HepG2 (cell line): ENCODE measurements at regions not wholly inside any gene's neighbourhood (a gene's known extent, or its start where the extent isn't known, plus 50 kb on each side); places are given as distances from the start of the nearest gene placed in this dataset.

Experiments
- ATAC-seq: fragments of 200-7000 bp; cut with Tn5 transposase; 3 replicates; pipeline ENCODE4 v1.9.1; 2020; ENCODE audit warnings: mild to moderate bottlenecking, moderate library complexity
- BruUV-seq: library from RNA; stranded (reverse); fragments of 400-500 nt; replicated peaks from 2 replicates; lab custom pipeline; 2021; lab: Mats Ljungman, UMichigan
- CTCF ChIA-PET: fragments of 300-600 bp; formaldehyde crosslinking; extraction: SDS; loops from one replicate; lab custom pipeline; 2021; ENCODE audit warnings: low total read pairs, inconsistent platforms, low intra/inter-chr PET ratio; lab: Yijun Ruan, JAX
- POLR2A ChIA-PET: fragments of 350-600 bp; sonication (Branson Sonifier 250); formaldehyde crosslinking; loops from one replicate; lab custom pipeline; 2020; ENCODE audit warnings: antibody characterized with exemption, inconsistent platforms; lab: Yijun Ruan, JAX
- DNase-seq: peaks from one replicate; pipeline ENCODE4 v3.0.0-alpha.2; 2015; ENCODE audit warnings: low spot score
- FAIRE-seq: peaks from 3 replicates; lab custom pipeline; 2011; peaks lifted over from hg19 to GRCh38; lab: Jason Lieb, UNC
- H2AFZ ChIP-seq: one replicate; pipeline ENCODE4 v1.6.1; 2011; ENCODE audit warnings: low read length, inconsistent platforms
- H3K27ac ChIP-seq: fragments of 300-600 bp; 3 replicates; pipeline ENCODE4 v1.8.0; 2011; ENCODE audit warnings: mixed run types, mild to moderate bottlenecking, mixed read lengths, low read length, inconsistent platforms; ENCODE audit not compliant: insufficient read depth; ENCODE audit errors: extremely low read length
- H3K27me3 ChIP-seq, 2 experiments: fragments of 200-600 bp in 1 of 2; 2 replicates in 1 of 2; 3 replicates in 1 of 2; pipeline versions ENCODE4 v1.6.0 to v1.8.0; 2011; ENCODE audit warnings: low read length in 2 of 2, mild to moderate bottlenecking in 2 of 2, moderate library complexity in 2 of 2, inconsistent platforms in 1 of 2; ENCODE audit not compliant: insufficient read depth in 2 of 2, control insufficient read depth in 1 of 2
- H3K36me3 ChIP-seq, 2 experiments: fragments of 200-600 bp in 1 of 2; replicated peaks in 1 of 2; 2 replicates in 1 of 2; 3 replicates in 1 of 2; pipeline versions ENCODE4 v1.5.1 to v1.8.0; 2011; ENCODE audit warnings: low read length in 2 of 2, inconsistent platforms in 1 of 2; ENCODE audit not compliant: insufficient read depth in 2 of 2, control insufficient read depth in 1 of 2
- H3K4me1 ChIP-seq: 2 replicates; pipeline ENCODE4 v1.5.1; 2012; ENCODE audit warnings: low read length, inconsistent platforms; ENCODE audit not compliant: insufficient read depth
- H3K4me2 ChIP-seq: 2 replicates; pipeline ENCODE4 v1.6.0; 2011; ENCODE audit warnings: low read depth, low read length, inconsistent platforms
- H3K4me3 ChIP-seq, 3 experiments: fragments of 200-600 bp in 1 of 3; sonication (generic), shearing (Covaris generic) in 1 of 3; replicated peaks in 1 of 3; 2 replicates each; pipeline ENCODE4 v1.5.1; 2011 to 2016; ENCODE audit warnings: low read length in 3 of 3, inconsistent platforms in 2 of 3, low read depth in 2 of 3, mild to moderate bottlenecking in 2 of 3, control low read depth in 1 of 3, mixed read lengths in 1 of 3; ENCODE audit not compliant: insufficient read depth in 1 of 3
- H3K79me2 ChIP-seq: one replicate; pipeline ENCODE4 v1.6.1; 2011; ENCODE audit warnings: low read length, inconsistent platforms; ENCODE audit not compliant: insufficient read depth
- H3K9ac ChIP-seq: 2 replicates; pipeline ENCODE4 v1.6.0; 2011; ENCODE audit warnings: mild to moderate bottlenecking, low read depth, low read length, inconsistent platforms; ENCODE audit not compliant: insufficient read depth
- H3K9me3 ChIP-seq: 2 replicates; pipeline ENCODE4 v1.5.1; 2012; ENCODE audit warnings: mild to moderate bottlenecking, low read length
- H4K20me1 ChIP-seq: 2 replicates; pipeline ENCODE4 v1.6.0; 2011; ENCODE audit warnings: inconsistent platforms, mild to moderate bottlenecking, low read length, moderate library complexity; ENCODE audit not compliant: insufficient read depth
- ATRX ChIP-seq: sonication (generic); formaldehyde crosslinking; IDR thresholded peaks from 2 replicates; pipeline ENCODE4 v1.4.0; 2020; ENCODE audit warnings: missing genetic modification reagents, borderline replicate concordance
- GFI1 ChIP-seq: sonication (generic); formaldehyde crosslinking; IDR thresholded peaks from 2 replicates; pipeline ENCODE4 v1.5.0; 2020; ENCODE audit warnings: missing genetic modification reagents, mild to moderate bottlenecking, borderline replicate concordance
- KDM6A ChIP-seq: IDR thresholded peaks from 2 replicates; pipeline ENCODE4 v1.6.1; 2016; ENCODE audit warnings: low read depth
- LBX2 ChIP-seq: sonication (generic); formaldehyde crosslinking; IDR thresholded peaks from 2 replicates; pipeline ENCODE4 v1.5.0; 2020; ENCODE audit warnings: missing genetic modification reagents, mild to moderate bottlenecking, borderline replicate concordance
- NONO ChIP-seq, 2 experiments: fragments of 450-650 bp in 1 of 2; sonication (generic) in 1 of 2; formaldehyde crosslinking in 1 of 2; IDR thresholded peaks in 1 of 2; conservative IDR thresholded peaks in 1 of 2; 2 replicates each; pipeline versions ENCODE4 v1.6.1 to v1.8.0; 2017 to 2022; ENCODE audit warnings: mild to moderate bottlenecking in 1 of 2, missing genetic modification reagents in 1 of 2, moderate library complexity in 1 of 2
- NR1H2 ChIP-seq: sonication (generic); formaldehyde crosslinking; IDR thresholded peaks from 2 replicates; pipeline ENCODE4 v1.8.1; 2022; ENCODE audit warnings: low read depth, missing genetic modification reagents, borderline replicate concordance
- POLR2AphosphoS2 ChIP-seq: IDR thresholded peaks from 2 replicates; pipeline ENCODE4 v1.6.1; 2011; ENCODE audit warnings: low read depth, low read length, improper control_type of control experiment
- ZBTB46 ChIP-seq: sonication (generic); formaldehyde crosslinking; IDR thresholded peaks from 2 replicates; pipeline ENCODE4 v1.4.0; 2020; ENCODE audit warnings: mild to moderate bottlenecking, missing genetic modification reagents, borderline replicate concordance
- ZNF431 ChIP-seq: sonication (generic); formaldehyde crosslinking; IDR thresholded peaks from 2 replicates; pipeline ENCODE4 v1.9.0; 2022; ENCODE audit warnings: missing genetic modification reagents, low read depth, mild to moderate bottlenecking, borderline replicate concordance
- ZNF569 ChIP-seq: sonication (generic); formaldehyde crosslinking; IDR thresholded peaks from 2 replicates; pipeline ENCODE4 v1.5.0; 2020; ENCODE audit warnings: mild to moderate bottlenecking, missing genetic modification reagents, moderate library complexity, borderline replicate concordance
- ZNF598 ChIP-seq: sonication (generic); formaldehyde crosslinking; IDR thresholded peaks from 2 replicates; pipeline ENCODE4 v1.5.1; 2020; ENCODE audit warnings: mild to moderate bottlenecking, missing genetic modification reagents, borderline replicate concordance
- WGBS: methylation state at CpG from one replicate; pipeline ENCODE4 v1.1.6; 2017; ENCODE audit warnings: low lambda C conversion rate; 5-methylcytosine and 5-hydroxymethylcytosine counted together
- in situ Hi-C: cut with HindIII; loops from 2 replicates; pipeline ENCODE4 v1.10.0; 2017; ENCODE audit warnings: low pct_unique_long_range_greater_than_20kb; ENCODE audit not compliant: extremely low pct_ligation_motif_present
- intact Hi-C: fragments of 100-400 bp; cut with micrococcal nuclease; formaldehyde crosslinking; loops from one replicate; pipeline ENCODE4 v1.10.0; 2022; ENCODE audit not compliant: unreplicated experiment

- ATAC-seq (no peak), FAIRE-seq (no peak), DNase-seq (no peak)
- no peaks in the 10 kb centered on the region for H3K79me2 ChIP-seq
- 0% methylated on average over 1 of the region's 1 CpG for WGBS
- H3K36me3 ChIP-seq, result no peaks in the 10 kb centered on the region
- BruUV-seq, result no TSS peak
- ChIA-PET CTCF (no interaction called here), POLR2A (no interaction called here)
- in situ Hi-C loops (no loop called here), intact Hi-C loops (no loop called here)
- TF ChIP-seq ZNF431 (no peak), LBX2 (CRISPR knock-in tag) (no peak), NONO (IDR thresholded peaks at IDR 0.05) (no peak), NONO (CRISPR knock-in tag; conservative IDR thresholded peaks at IDR 0.05) (no peak), ZNF598 (CRISPR knock-in tag) (no peak), ZBTB46 (CRISPR knock-in tag) (no peak), POLR2AphosphoS2 (no peak), ATRX (no peak), ZNF569 (no peak), NR1H2 (CRISPR knock-in tag) (no peak), GFI1 (no peak), KDM6A (no peak)
- peaks cover 0 to 4% of the 10 kb centered on the region in 2 experiments; a peak in 2 of 5 replicates for H3K27me3 ChIP-seq
- no peak overlapping the region for H3K4me2 ChIP-seq
- no peaks in the 10 kb centered on the region for H3K9me3 ChIP-seq
- no peak overlapping the region for H3K27ac ChIP-seq
- H3K9ac ChIP-seq, result no peak overlapping the region
- H3K4me3 ChIP-seq, result no peak overlapping the region
- H4K20me1 ChIP-seq, result no peaks in the 10 kb centered on the region
- H3K4me1 ChIP-seq, result no peaks in the 10 kb centered on the region
- no peak overlapping the region for H2AFZ ChIP-seq
Measured at GRCh38 chr11:27868709-27869108, 168.5 kb upstream of the BDNF start.
